Jurkat, Clone E6-1 (cell line): ENCODE measurements at regions not wholly inside any gene's neighbourhood (a gene's known extent, or its start where the extent isn't known, plus 50 kb on each side); places are given as distances from the start of the nearest gene placed in this dataset.
A peak's percentile ranks its signal among the peaks of the same experiment; 100 is the strongest.
"Not testable (repeated sequence)": the region's sequence is repeated elsewhere in the genome, so short reads cannot be mapped to it uniquely, and the experiment has no call there.

ENCODE experiments used
- DNase-seq: peaks from one replicate; pipeline ENCODE4 v3.0.0-alpha.2; 2011; ENCODE audit warnings: low read depth, low spot score
- H3K4me3 ChIP-seq: 2 replicates; pipeline ENCODE4 v1.5.1; 2011; ENCODE audit warnings: mild to moderate bottlenecking, low read length, control low read depth, moderate library complexity

DNA sequence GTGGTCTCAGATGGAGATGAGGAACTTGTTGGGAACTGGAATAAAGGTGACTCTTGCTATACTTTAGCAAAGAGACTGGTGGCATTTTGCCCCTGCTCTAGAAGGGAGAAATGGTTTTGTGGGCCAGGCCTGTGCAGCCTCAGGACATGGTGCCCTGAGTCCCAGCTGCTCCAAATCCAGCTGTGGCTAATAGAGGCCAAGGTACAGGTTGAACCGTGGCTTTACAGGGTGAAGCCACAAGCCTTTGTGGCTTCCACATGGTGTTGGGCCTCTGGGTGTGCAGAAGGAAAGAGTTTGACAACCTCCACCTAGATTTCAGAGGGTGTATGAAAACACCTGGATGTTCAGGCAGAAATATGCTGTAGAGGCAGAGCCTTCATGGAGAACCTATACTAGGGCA is 586.0 kb downstream of the FLRT2 start:
- H3K4me3 ChIP-seq, result no peak overlapping the region
- no peak for DNase-seq

- H3K4me3 ChIP-seq, DNase-seq: not testable (repeated sequence)
Measured at GRCh38 chr14:86110871-86111270, 580.9 kb downstream of the FLRT2 start.

- DNase-seq, result no peak
- no peak overlapping the region for H3K4me3 ChIP-seq
Measured at GRCh38 chr14:86104691-86105265, 574.8 kb downstream of the FLRT2 start.

- DNase-seq, result no peak
- no peak overlapping the region for H3K4me3 ChIP-seq
Measured at GRCh38 chr14:86094512-86094911, 564.6 kb downstream of the FLRT2 start.

- no peak for DNase-seq
- no peak overlapping the region for H3K4me3 ChIP-seq
Measured at GRCh38 chr14:86091811-86092210, 561.9 kb downstream of the FLRT2 start.

DNA sequence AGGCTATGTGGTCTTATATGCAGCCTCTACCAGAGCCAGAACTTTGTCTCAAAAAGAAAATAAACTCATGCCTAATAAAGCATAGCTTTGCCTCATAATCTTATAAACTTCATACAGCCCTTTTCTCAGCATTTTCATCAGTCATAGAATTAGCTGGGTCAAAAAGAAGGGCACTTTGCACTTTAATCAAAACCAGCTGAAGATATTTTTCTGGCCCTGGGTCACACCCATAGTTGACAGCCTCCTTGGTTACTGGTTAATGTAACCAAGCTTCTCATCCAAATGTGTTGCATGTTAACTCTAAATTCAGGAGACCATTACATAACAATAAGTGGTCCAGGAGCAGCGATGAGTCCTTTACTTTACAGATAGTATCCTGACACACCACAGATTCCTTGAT is 558.2 kb downstream of the FLRT2 start:
- no peak for DNase-seq
- no peak overlapping the region for H3K4me3 ChIP-seq

DNA sequence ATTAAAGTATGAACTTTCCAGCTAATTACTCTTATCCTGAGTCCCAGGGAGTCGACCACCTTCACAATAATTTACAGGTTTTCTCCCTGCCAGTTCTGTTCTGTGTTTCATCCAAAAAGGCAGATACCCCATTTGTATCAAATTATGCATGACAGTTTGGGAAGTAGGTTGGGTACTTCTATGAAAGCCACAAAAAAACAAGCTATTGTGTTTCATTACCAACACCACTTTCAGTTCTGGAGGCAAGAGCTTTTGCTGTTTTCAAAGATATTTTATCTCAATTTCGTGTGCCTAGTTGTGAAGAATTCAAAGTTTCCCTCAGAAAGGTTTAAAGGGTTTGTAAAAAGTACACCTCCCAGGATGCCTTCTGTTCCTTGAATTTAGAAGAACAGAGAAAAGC is 557.4 kb downstream of the FLRT2 start:
- no peak for DNase-seq
- H3K4me3 ChIP-seq, result no peak overlapping the region

- no peak overlapping the region for H3K4me3 ChIP-seq
- DNase-seq, result no peak
Measured at GRCh38 chr14:86086962-86087361, 557.0 kb downstream of the FLRT2 start.

- DNase-seq, result no peak
- H3K4me3 ChIP-seq, result no peak overlapping the region
Measured at GRCh38 chr14:86084097-86084496, 554.2 kb downstream of the FLRT2 start.

DNA sequence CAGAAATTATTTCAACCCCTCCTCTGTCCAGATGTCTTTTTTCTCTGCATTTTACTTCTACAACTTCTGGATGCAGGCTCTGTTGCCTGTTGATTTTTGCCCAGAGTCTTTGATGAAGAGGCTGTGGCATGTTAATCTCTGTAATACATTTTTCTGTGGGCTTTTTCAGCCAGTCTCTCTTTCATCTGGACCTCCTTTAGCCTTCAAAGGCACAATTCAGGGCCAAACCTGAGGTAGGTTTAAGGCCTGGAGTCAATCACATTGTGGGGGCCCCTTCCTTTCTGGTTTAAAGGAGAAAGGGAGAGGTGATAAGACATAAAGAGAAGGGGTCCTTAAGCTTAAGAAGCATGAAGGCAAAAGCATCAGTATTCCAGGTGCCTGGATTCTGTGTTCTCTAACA is 553.7 kb downstream of the FLRT2 start:
- DNase-seq, result no peak
- no peak overlapping the region for H3K4me3 ChIP-seq

DNA sequence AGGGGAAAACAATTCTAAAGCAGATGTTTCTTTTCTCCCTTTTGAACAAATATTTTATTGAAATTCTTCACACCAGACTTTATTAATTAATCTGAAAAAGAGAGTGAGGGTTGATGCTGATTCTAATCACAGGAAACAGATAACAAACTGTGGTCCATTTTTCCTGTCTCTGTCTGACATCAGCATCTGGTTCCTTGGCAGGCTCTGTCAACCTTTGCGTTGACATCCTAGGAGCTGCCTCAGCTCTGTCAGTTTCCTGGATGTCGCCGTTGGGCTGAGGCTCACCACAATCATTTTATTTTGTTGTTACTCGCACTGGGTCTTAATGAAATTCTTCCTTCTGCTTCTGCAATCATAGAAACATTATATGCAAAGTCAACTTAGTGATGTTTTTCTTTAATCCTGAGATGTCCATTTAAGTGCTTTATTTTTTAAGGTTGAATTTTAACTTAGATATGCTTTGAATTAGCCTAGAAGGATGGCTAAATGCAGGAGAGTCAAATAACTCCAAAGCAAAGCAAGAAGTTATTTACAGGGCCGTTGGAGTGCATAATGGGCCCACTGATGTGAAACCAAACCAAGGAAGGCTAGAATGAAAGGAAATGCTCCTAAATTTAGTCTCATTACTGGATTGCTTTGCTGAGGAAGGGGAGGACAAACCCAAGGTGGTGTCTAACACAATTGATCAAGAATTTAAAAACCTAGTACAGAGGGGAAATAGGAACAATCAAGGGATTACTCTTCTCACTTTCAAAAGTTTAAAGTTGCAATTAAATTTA is 542.4 kb downstream of the FLRT2 start:
- H3K4me3 ChIP-seq, result no peak overlapping the region
- peak; percentile 40 for DNase-seq

DNA sequence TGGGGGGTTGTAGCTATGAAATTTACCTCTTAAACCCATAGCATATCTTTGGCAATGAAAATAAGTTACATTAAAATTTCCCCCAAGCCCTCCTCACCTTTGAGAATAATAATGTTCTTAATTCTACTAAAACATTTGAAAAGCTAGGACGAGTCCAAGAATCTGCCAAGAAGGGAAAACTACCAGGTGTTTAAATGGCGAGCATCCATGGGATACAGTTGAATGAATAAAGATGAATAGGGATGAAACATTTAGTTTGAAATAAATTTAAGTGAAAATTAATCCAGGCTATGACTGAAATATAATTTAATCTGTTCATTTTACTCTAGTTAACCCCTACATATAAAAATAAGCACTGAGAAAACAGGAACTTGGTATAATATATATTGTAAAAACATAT is 536.7 kb downstream of the FLRT2 start:
- no peak for DNase-seq

GRCh38 chr14:86065407-86065806 is 535.5 kb downstream of the FLRT2 start:
- no peak overlapping the region for H3K4me3 ChIP-seq
- DNase-seq, result no peak

More for the DNA sequence above, 536.7 kb downstream of the FLRT2 start:
- H3K4me3 ChIP-seq, result no peak overlapping the region

DNA sequence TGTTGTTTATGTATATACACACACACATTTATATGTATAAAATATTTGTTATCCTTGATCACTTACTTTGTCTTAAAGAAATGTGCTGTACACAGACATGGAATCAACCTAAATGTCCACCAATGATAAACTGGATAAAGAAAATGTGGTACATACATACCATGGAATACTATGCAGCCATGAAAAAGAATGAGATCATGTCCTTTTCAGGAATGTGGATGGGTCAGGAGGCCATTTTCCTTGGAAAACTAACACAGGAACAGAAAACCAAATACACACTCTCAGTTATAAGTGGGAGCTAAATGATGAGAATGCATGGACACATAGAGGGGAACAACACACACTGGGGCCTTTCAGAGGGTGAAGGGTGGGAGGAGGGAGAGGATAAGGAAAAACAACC is 534.7 kb downstream of the FLRT2 start:
- DNase-seq, H3K4me3 ChIP-seq: not testable (repeated sequence)

DNA sequence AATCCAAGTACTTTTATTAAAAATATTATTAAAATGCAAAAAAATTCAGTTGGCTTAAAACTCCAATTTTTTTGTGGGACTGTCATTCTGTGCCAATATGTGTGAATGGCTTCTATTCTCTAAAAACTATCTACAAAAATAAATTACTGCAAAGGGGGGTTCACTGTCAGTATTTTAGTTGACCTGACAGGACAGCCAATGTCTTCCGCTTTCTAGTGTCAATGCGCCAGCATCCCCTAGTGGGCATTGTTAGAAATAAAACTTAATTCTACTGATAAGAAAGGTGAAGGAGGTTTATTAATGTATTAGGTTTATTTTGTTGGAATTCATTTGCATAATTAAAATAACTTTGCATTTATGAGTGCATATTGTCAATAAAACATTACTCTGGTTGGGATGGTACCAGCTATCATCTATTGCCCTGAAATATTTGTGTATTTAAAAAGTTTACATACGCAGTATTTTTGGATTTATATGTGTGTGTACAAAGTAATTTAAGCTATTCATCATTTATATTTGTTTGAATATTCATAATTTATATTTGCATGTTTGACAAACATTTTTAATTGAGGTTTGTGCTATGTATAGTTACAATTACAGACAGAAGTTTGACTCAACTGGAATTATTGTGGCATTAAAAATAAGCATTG is 527.2 kb downstream of the FLRT2 start:
- H3K4me3 ChIP-seq, result no peak overlapping the region
- DNase-seq, result peak; percentile 16

DNA sequence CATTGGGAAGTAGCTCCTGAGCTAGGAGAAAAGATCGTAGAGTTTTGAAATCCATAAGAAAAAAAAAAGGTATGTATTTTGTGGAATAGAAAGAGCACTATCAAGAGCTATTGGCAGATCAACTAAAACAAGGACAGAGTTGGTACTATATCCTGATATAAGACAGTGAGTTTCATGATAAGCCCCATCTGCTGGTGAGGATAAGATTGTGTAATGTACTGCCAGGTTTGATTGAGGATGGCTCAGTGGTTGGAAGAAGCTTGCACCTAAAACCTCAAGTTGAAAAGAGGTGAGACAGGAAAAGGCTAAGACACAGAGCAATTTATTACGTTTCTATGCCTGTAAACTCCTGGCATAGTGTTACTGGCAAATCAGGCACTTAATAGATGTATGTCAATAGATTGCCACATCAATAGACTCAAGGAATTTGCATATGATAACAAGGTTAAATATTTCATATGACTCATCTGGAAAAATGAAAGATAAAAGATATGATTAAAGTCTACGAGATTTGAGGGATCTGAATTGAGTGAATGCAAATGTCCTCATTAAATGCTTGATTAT is 525.6 kb downstream of the FLRT2 start:
- H3K4me3 ChIP-seq, result no peak overlapping the region
- peak; percentile 17 for DNase-seq

DNA sequence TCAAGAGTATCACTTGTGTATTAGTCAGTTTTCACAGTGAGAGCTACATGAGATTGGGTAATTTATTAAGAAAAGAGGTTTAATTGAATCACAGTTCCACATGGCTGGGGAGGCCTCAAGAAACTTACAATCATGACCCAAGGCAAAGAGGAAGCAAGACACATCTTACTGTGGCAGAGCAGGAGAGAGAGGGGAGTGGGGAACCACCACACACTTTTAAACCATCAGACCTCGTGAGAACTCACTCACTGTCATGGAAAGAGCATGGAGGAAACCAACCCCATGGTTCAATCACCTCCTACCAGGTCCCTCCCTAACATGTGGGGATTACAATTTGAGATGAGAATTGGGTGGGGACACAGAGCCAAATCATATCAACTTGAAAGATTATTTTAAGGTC is 522.9 kb downstream of the FLRT2 start:
- no peak overlapping the region for H3K4me3 ChIP-seq
- DNase-seq, result no peak

GRCh38 chr14:86050757-86051156 is 520.8 kb downstream of the FLRT2 start:
- H3K4me3 ChIP-seq, result no peak overlapping the region
- no peak for DNase-seq

GRCh38 chr14:86050072-86050683 is 520.2 kb downstream of the FLRT2 start:
- DNase-seq, result no peak
- no peak overlapping the region for H3K4me3 ChIP-seq

DNA sequence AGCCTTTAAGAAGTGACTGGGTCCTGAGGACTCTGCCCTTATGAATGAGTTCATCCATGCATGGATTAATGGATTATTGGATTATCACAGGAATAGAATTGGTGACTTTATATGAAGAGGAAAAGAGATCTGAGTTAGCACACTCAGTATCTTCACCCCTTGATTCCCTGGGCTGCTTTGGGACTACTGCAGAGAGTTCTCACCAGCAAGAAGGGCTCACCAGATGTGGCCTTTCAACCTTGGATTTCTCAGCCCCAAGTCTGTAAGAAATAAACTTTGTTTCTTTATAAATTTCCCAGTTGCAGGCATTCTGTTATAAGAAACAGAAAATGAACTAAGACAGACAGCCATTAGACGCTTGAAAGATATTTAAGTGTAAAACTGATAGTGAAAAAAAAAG is 509.2 kb downstream of the FLRT2 start:
- no peak for DNase-seq
- H3K4me3 ChIP-seq, result no peak overlapping the region
